ENCODE measurements at regions not wholly inside any gene's neighbourhood (a gene's known extent, or its start where the extent isn't known, plus 50 kb on each side); places are given as distances from the start of the nearest gene placed in this dataset.
"Not testable (repeated sequence)": the region's sequence is repeated elsewhere in the genome, so short reads cannot be mapped to it uniquely, and the experiment has no call there.

- no peak for DNase-seq
Measured at GRCh38 chr5:43804723-43805122, 201.7 kb downstream of the NNT start.

- DNase-seq, result no peak
Measured at GRCh38 chr5:43804041-43804440, 201.1 kb downstream of the NNT start.

GRCh38 chr5:43802651-43803050 is 199.7 kb downstream of the NNT start:
- no peak for DNase-seq

GRCh38 chr5:43802119-43802518 is 199.1 kb downstream of the NNT start:
- no peak for DNase-seq

- DNase-seq, result no peak
Measured at GRCh38 chr5:43798740-43799139, 195.8 kb downstream of the NNT start.

- DNase-seq, result not testable (repeated sequence)
Measured at GRCh38 chr5:43791880-43792279, 188.9 kb downstream of the NNT start.

- no peak for DNase-seq
Measured at GRCh38 chr5:43785198-43785597, 182.2 kb downstream of the NNT start.

GRCh38 chr5:43780586-43780985 is 177.6 kb downstream of the NNT start:
- no peak for DNase-seq

- DNase-seq, result no peak
Measured at GRCh38 chr5:43774881-43775399, 172.0 kb downstream of the NNT start.

GRCh38 chr5:43773478-43773844 is 170.5 kb downstream of the NNT start:
- DNase-seq, result no peak

GRCh38 chr5:43772764-43773477 is 169.9 kb downstream of the NNT start:
- DNase-seq, result no peak

GRCh38 chr5:43772458-43772763 is 169.4 kb downstream of the NNT start:
- DNase-seq, result no peak

- DNase-seq, result no peak
Measured at GRCh38 chr5:43771611-43772031, 168.6 kb downstream of the NNT start.

GRCh38 chr5:43769571-43770355 is 166.8 kb downstream of the NNT start:
- no peak for DNase-seq

All from NCI-H2171 treated with DMSO at 0.1 percent for 48 hours (cell line).